WTC11 (cell line): ENCODE measurements at regions not wholly inside any gene's neighbourhood (a gene's known extent, or its start where the extent isn't known, plus 50 kb on each side); places are given as distances from the start of the nearest gene placed in this dataset.

Experiments
- ATAC-seq: fragments of 200-7000 bp; cut with Tn5 transposase; 2 replicates; pipeline ENCODE4 v1.10.0; 2021; ENCODE audit warnings: mild to moderate bottlenecking, moderate library complexity
- CTCF ChIA-PET: fragments of 300-600 bp; sonication (Branson Sonifier 250); formaldehyde crosslinking; loops from one replicate; lab custom pipeline; 2021; ENCODE audit warnings: antibody characterized with exemption; lab: Charles Lee
- POLR2A ChIA-PET: fragments of 350-600 bp; sonication (Branson Sonifier 250); formaldehyde crosslinking; loops from one replicate; lab custom pipeline; 2021; ENCODE audit warnings: antibody characterized with exemption; lab: Charles Lee
- DNase-seq: peaks from one replicate; pipeline ENCODE4 v3.0.0; 2021; ENCODE audit warnings: low spot score
- H3K27ac Mint-ChIP-seq: 2 replicates; pipeline ENCODE4 v1.8.0; 2021; ENCODE audit warnings: mixed read lengths
- H3K27me3 Mint-ChIP-seq: 2 replicates; pipeline ENCODE4 v1.8.0; 2021; ENCODE audit warnings: low read depth, mild to moderate bottlenecking, moderate library complexity, mixed read lengths
- H3K36me3 Mint-ChIP-seq: 2 replicates; pipeline ENCODE4 v1.8.0; 2021; ENCODE audit warnings: mixed read lengths
- H3K4me1 Mint-ChIP-seq: 2 replicates; pipeline ENCODE4 v1.8.0; 2022; ENCODE audit warnings: mixed read lengths
- H3K4me3 Mint-ChIP-seq: 2 replicates; pipeline ENCODE4 v1.8.0; 2021; ENCODE audit warnings: mild to moderate bottlenecking, moderate library complexity, mixed read lengths
- H3K9me3 Mint-ChIP-seq: 2 replicates; pipeline ENCODE4 v1.8.0; 2021; ENCODE audit warnings: mixed read lengths
- ATF1 ChIP-seq: sonication (generic); formaldehyde crosslinking; IDR thresholded peaks from 2 replicates; pipeline ENCODE4 v1.8.1; 2023; ENCODE audit warnings: mild to moderate bottlenecking, moderate library complexity, missing genetic modification reagents
- CREB1 ChIP-seq: sonication (generic); formaldehyde crosslinking; IDR thresholded peaks from 2 replicates; pipeline ENCODE4 v1.8.0; 2023; ENCODE audit warnings: mild to moderate bottlenecking, missing genetic modification reagents
- ELF4 ChIP-seq: sonication (generic); formaldehyde crosslinking; IDR thresholded peaks from 2 replicates; pipeline ENCODE4 v1.8.1; 2022; ENCODE audit warnings: low read depth, mild to moderate bottlenecking, moderate library complexity, missing genetic modification reagents
- GTF2I ChIP-seq: fragments of 250-450 bp; sonication (Bioruptor Pico); conservative IDR thresholded peaks from 2 replicates; pipeline ENCODE4 v1.4.0; 2021; ENCODE audit warnings: mild to moderate bottlenecking
- JUN ChIP-seq: sonication (generic); formaldehyde crosslinking; IDR thresholded peaks from 2 replicates; pipeline ENCODE4 v1.8.0; 2023; ENCODE audit warnings: mild to moderate bottlenecking, missing genetic modification reagents
- NR1H2 ChIP-seq: sonication (generic); formaldehyde crosslinking; IDR thresholded peaks from 2 replicates; pipeline ENCODE4 v1.9.0; 2021; ENCODE audit warnings: mild to moderate bottlenecking, moderate library complexity, missing genetic modification reagents
- NR3C1 ChIP-seq: sonication (generic); formaldehyde crosslinking; conservative IDR thresholded peaks from 2 replicates; pipeline ENCODE4 v1.8.1; 2023; ENCODE audit warnings: low read depth, mild to moderate bottlenecking, missing genetic modification reagents
- SMAD3 ChIP-seq: sonication (generic); formaldehyde crosslinking; IDR thresholded peaks from 2 replicates; pipeline ENCODE4 v1.8.0; 2022; ENCODE audit warnings: missing genetic modification reagents, mild to moderate bottlenecking, borderline replicate concordance
- SP1 ChIP-seq: sonication (generic); formaldehyde crosslinking; conservative IDR thresholded peaks from 2 replicates; pipeline ENCODE4 v1.8.1; 2022; ENCODE audit warnings: missing genetic modification reagents
- ZBTB21 ChIP-seq: sonication (generic); formaldehyde crosslinking; IDR thresholded peaks from 2 replicates; pipeline ENCODE4 v1.8.1; 2023; ENCODE audit warnings: mild to moderate bottlenecking, missing genetic modification reagents, borderline replicate concordance
- ZNF219 ChIP-seq: sonication (generic); formaldehyde crosslinking; IDR thresholded peaks from 2 replicates; pipeline ENCODE4 v1.8.0; 2023; ENCODE audit warnings: missing genetic modification reagents, mild to moderate bottlenecking, borderline replicate concordance
- ZNF263 ChIP-seq: sonication (generic); formaldehyde crosslinking; IDR thresholded peaks from 2 replicates; pipeline ENCODE4 v1.8.1; 2022; ENCODE audit warnings: low read depth, mild to moderate bottlenecking, moderate library complexity, missing genetic modification reagents
- ZNF416 ChIP-seq: fragments of 250-450 bp; sonication (Bioruptor Pico); IDR thresholded peaks from 2 replicates; pipeline ENCODE4 v1.9.0; 2021; ENCODE audit warnings: mild to moderate bottlenecking, inconsistent platforms
- ZNF423 ChIP-seq: fragments of 250-450 bp; sonication (Bioruptor Pico); IDR thresholded peaks from 2 replicates; pipeline ENCODE4 v2.1.2; 2022; ENCODE audit warnings: mild to moderate bottlenecking, moderate library complexity
- TF ChIP-seq, protein P1 (sequence below): sonication (generic); formaldehyde crosslinking; IDR thresholded peaks from 2 replicates; pipeline ENCODE4 v1.8.1; 2022; ENCODE audit warnings: mild to moderate bottlenecking, moderate library complexity, missing genetic modification reagents
- TF ChIP-seq, protein P2 (sequence below): sonication (generic); formaldehyde crosslinking; IDR thresholded peaks from 2 replicates; pipeline ENCODE4 v1.8.1; 2023; ENCODE audit warnings: mild to moderate bottlenecking, missing genetic modification reagents, moderate library complexity
- TF ChIP-seq, protein P3 (sequence below): sonication (generic); formaldehyde crosslinking; IDR thresholded peaks from 2 replicates; pipeline ENCODE4 v1.8.1; 2023; ENCODE audit warnings: mild to moderate bottlenecking, missing genetic modification reagents, borderline replicate concordance
- TF ChIP-seq, protein P4 (sequence below): sonication (generic); formaldehyde crosslinking; IDR thresholded peaks from 2 replicates; pipeline ENCODE4 v1.8.1; 2022; ENCODE audit warnings: low read depth, missing genetic modification reagents, borderline replicate concordance
- TF ChIP-seq, protein P5 (sequence below): fragments of 250-450 bp; sonication (Bioruptor Pico); IDR thresholded peaks from 2 replicates; pipeline ENCODE4 v2.1.2; 2022; ENCODE audit warnings: mild to moderate bottlenecking, moderate library complexity

DNA sequence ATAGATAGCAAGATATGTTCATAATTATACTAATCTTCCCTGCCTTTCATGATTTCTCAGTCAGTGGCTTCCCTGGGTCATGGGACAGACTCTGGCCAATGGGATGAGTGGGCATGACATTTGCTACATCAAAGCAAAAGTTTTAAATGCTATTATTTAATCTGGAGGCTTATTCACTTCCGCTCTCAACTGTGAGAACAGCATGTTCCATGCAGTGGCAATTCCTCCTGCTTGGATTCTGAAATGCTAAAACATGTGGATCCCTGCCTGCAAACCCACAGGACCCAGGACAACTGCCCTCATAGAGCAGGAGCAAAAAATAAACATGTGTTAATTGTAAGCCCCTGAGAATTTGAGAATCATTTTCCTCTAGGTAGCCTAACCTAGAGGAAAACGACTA lies 1412.4 kb upstream of the CELF2 start:
- H3K36me3 Mint-ChIP-seq = no peaks in the 10 kb centered on the region
- H3K9me3 Mint-ChIP-seq = no peaks in the 10 kb centered on the region
- H3K27ac Mint-ChIP-seq = no peak overlapping the region
- no peaks in the 10 kb centered on the region for H3K27me3 Mint-ChIP-seq
- H3K4me1 Mint-ChIP-seq = peaks cover 30% of the 10 kb centered on the region
- POLR2A ChIA-PET = no interaction called here
- ATAC-seq (no peak; the same call in 1 of the 2 replicates), DNase-seq (no peak)
- CTCF ChIA-PET = no interaction called here
- TF ChIP-seq ZNF423 (no peak), NR1H2 (no peak), SMAD3 (CRISPR knock-in tag) (no peak), ZNF219 (CRISPR knock-in tag) (no peak), ZNF416 (CRISPR knock-in tag) (no peak), NR3C1 (CRISPR knock-in tag) (no peak), ATF1 (no peak), CREB1 (no peak), ZBTB21 (CRISPR knock-in tag) (no peak), ELF4 (CRISPR knock-in tag) (no peak)
- TF ChIP-seq, protein P1, sequence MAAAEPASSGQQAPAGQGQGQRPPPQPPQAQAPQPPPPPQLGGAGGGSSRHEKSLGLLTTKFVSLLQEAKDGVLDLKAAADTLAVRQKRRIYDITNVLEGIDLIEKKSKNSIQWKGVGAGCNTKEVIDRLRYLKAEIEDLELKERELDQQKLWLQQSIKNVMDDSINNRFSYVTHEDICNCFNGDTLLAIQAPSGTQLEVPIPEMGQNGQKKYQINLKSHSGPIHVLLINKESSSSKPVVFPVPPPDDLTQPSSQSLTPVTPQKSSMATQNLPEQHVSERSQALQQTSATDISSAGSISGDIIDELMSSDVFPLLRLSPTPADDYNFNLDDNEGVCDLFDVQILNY (CRISPR knock-in tag) = no peak
- TF ChIP-seq, protein P2, sequence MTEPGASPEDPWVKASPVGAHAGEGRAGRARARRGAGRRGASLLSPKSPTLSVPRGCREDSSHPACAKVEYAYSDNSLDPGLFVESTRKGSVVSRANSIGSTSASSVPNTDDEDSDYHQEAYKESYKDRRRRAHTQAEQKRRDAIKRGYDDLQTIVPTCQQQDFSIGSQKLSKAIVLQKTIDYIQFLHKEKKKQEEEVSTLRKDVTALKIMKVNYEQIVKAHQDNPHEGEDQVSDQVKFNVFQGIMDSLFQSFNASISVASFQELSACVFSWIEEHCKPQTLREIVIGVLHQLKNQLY (CRISPR knock-in tag) = no peak
- no peak overlapping the region for H3K4me3 Mint-ChIP-seq

DNA sequence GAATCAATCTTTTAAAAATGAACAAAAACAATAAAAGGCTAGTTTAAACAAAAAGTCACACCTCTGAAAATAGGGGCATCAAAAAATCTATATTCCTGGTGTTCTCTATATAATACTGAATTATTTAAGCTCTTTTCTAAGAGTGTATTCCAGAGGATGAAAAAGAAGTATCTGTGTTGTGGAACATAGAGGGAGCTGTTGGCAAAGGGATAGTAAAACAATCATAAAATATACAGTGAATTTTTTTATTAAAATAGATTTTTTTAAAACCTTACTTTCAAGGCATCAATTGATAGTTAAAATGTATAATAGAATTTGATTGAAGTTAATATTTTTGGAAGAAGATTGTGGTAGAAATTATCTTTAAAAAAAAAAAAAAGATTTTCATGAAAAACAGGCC lies 1409.1 kb upstream of the CELF2 start:
- no peaks in the 10 kb centered on the region for H3K27me3 Mint-ChIP-seq
- H3K4me3 Mint-ChIP-seq = no peak overlapping the region
- ATAC-seq (no peak), DNase-seq (no peak)
- peaks cover 29% of the 10 kb centered on the region for H3K4me1 Mint-ChIP-seq
- H3K9me3 Mint-ChIP-seq = no peaks in the 10 kb centered on the region
- no peak for TF ChIP-seq SP1 (CRISPR knock-in tag)
- TF ChIP-seq, protein P3, sequence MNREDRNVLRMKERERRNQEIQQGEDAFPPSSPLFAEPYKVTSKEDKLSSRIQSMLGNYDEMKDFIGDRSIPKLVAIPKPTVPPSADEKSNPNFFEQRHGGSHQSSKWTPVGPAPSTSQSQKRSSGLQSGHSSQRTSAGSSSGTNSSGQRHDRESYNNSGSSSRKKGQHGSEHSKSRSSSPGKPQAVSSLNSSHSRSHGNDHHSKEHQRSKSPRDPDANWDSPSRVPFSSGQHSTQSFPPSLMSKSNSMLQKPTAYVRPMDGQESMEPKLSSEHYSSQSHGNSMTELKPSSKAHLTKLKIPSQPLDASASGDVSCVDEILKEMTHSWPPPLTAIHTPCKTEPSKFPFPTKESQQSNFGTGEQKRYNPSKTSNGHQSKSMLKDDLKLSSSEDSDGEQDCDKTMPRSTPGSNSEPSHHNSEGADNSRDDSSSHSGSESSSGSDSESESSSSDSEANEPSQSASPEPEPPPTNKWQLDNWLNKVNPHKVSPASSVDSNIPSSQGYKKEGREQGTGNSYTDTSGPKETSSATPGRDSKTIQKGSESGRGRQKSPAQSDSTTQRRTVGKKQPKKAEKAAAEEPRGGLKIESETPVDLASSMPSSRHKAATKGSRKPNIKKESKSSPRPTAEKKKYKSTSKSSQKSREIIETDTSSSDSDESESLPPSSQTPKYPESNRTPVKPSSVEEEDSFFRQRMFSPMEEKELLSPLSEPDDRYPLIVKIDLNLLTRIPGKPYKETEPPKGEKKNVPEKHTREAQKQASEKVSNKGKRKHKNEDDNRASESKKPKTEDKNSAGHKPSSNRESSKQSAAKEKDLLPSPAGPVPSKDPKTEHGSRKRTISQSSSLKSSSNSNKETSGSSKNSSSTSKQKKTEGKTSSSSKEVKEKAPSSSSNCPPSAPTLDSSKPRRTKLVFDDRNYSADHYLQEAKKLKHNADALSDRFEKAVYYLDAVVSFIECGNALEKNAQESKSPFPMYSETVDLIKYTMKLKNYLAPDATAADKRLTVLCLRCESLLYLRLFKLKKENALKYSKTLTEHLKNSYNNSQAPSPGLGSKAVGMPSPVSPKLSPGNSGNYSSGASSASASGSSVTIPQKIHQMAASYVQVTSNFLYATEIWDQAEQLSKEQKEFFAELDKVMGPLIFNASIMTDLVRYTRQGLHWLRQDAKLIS = no peak
- TF ChIP-seq GTF2I = no peak
- TF ChIP-seq, protein P4, sequence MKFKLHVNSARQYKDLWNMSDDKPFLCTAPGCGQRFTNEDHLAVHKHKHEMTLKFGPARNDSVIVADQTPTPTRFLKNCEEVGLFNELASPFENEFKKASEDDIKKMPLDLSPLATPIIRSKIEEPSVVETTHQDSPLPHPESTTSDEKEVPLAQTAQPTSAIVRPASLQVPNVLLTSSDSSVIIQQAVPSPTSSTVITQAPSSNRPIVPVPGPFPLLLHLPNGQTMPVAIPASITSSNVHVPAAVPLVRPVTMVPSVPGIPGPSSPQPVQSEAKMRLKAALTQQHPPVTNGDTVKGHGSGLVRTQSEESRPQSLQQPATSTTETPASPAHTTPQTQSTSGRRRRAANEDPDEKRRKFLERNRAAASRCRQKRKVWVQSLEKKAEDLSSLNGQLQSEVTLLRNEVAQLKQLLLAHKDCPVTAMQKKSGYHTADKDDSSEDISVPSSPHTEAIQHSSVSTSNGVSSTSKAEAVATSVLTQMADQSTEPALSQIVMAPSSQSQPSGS (CRISPR knock-in tag) = no peak
- TF ChIP-seq ZNF263 (CRISPR knock-in tag) = no peak
- TF ChIP-seq, protein P5, sequence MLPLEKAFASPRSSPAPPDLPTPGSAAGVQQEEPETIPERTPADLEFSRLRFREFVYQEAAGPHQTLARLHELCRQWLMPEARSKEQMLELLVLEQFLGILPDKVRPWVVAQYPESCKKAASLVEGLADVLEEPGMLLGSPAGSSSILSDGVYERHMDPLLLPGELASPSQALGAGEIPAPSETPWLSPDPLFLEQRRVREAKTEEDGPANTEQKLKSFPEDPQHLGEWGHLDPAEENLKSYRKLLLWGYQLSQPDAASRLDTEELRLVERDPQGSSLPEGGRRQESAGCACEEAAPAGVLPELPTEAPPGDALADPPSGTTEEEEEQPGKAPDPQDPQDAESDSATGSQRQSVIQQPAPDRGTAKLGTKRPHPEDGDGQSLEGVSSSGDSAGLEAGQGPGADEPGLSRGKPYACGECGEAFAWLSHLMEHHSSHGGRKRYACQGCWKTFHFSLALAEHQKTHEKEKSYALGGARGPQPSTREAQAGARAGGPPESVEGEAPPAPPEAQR = no peak
- TF ChIP-seq JUN = no peak
- no peak overlapping the region for H3K27ac Mint-ChIP-seq
- no peaks in the 10 kb centered on the region for H3K36me3 Mint-ChIP-seq
- ChIA-PET CTCF (interaction anchor here (0.6 to 1.9 kb wide), 11 partner anchors 12 to 1240 kb away, joined by 3 to 9 read pairs (median 3); no protein-coding TSS in a partner anchor), POLR2A (no interaction called here)
